A673 (cell line): ENCODE measurements at regions not wholly inside any gene's neighbourhood (a gene's known extent, or its start where the extent isn't known, plus 50 kb on each side); places are given as distances from the start of the nearest gene placed in this dataset.

Experiments used
- BruUV-seq: library from RNA; stranded (reverse); fragments of 400-500 nt; replicated peaks from 2 replicates; lab custom pipeline; 2021; lab: Mats Ljungman, UMichigan
- CTCF ChIA-PET: fragments of 300-600 bp; sonication (Branson Sonifier 250); formaldehyde crosslinking; loops from one replicate; lab custom pipeline; 2022; ENCODE audit warnings: antibody characterized with exemption; lab: Charles Lee
- POLR2A ChIA-PET: fragments of 300-600 bp; sonication (Branson Sonifier 250); formaldehyde crosslinking; loops from one replicate; lab custom pipeline; 2022; ENCODE audit warnings: antibody characterized with exemption; ENCODE audit not compliant: low non-redundant PET; lab: Charles Lee
- DNase-seq: peaks from one replicate; pipeline ENCODE4 v3.0.0-alpha.2; 2015; ENCODE audit warnings: low spot score
- H3K27ac ChIP-seq: fragments of 200-600 bp; sonication (generic); 2 replicates; pipeline ENCODE4 v1.5.1; 2016; ENCODE audit warnings: mixed run types, low read depth, mild to moderate bottlenecking, mixed read lengths, antibody characterized with exemption, low read length; ENCODE audit not compliant: poor library complexity, severe bottlenecking
- H3K27me3 ChIP-seq: fragments of 200-600 bp; sonication (generic); replicated peaks from 2 replicates; pipeline ENCODE4 v1.6.1; 2017; ENCODE audit warnings: mixed run types, low read depth, mild to moderate bottlenecking, mixed read lengths, antibody characterized with exemption, low read length; ENCODE audit not compliant: insufficient read depth, poor library complexity
- H3K36me3 ChIP-seq: fragments of 200-600 bp; sonication (generic); 2 replicates; pipeline ENCODE4 v1.6.1; 2016; ENCODE audit warnings: mixed run types, mild to moderate bottlenecking, mixed read lengths, antibody characterized with exemption, low read length; ENCODE audit not compliant: insufficient read depth, poor library complexity, severe bottlenecking
- H3K4me1 ChIP-seq: fragments of 200-600 bp; sonication (generic); 2 replicates; pipeline ENCODE4 v1.6.1; 2017; ENCODE audit warnings: mixed run types, mild to moderate bottlenecking, mixed read lengths, antibody characterized with exemption, low read length; ENCODE audit not compliant: insufficient read depth, poor library complexity, severe bottlenecking
- H3K4me3 ChIP-seq: fragments of 200-600 bp; sonication (generic); 2 replicates; pipeline ENCODE4 v1.5.1; 2016; ENCODE audit warnings: low read depth, mixed run types, mild to moderate bottlenecking, mixed read lengths, low read length; ENCODE audit not compliant: poor library complexity, severe bottlenecking
- H3K9me3 ChIP-seq: fragments of 200-600 bp; sonication (generic); 2 replicates; pipeline ENCODE4 v1.6.1; 2016; ENCODE audit warnings: mixed run types, low read depth, mild to moderate bottlenecking, mixed read lengths, antibody characterized with exemption, low read length; ENCODE audit not compliant: poor library complexity, severe bottlenecking
- CTCF ChIP-seq: fragments of 300-800, 200-600 bp; sonication (generic); conservative IDR thresholded peaks from 2 replicates; pipeline ENCODE4 v1.5.1; 2017; ENCODE audit warnings: low read depth, mild to moderate bottlenecking, antibody characterized with exemption, low read length, moderate library complexity, mixed read lengths
- EZH2 ChIP-seq: fragments of 200-600 bp; sonication (generic); IDR thresholded peaks from 2 replicates; pipeline ENCODE4 v1.6.1; 2017; ENCODE audit warnings: borderline replicate concordance, low read depth, mild to moderate bottlenecking, mixed read lengths, antibody characterized with exemption, low read length; ENCODE audit not compliant: poor library complexity, severe bottlenecking
- intact Hi-C: fragments of 100-400 bp; cut with micrococcal nuclease; formaldehyde crosslinking; loops from one replicate; pipeline ENCODE4 v1.10.0; 2022; ENCODE audit not compliant: unreplicated experiment

GRCh38 chr18:26656431-26656943 lies 108.1 kb upstream of the KCTD1 start:
- TF ChIP-seq EZH2 = no peak
- TF ChIP-seq CTCF = no peak
- no TSS peak for BruUV-seq
- intact Hi-C loops = no loop called here
- H3K27me3 ChIP-seq = peaks cover 88% of the 10 kb centered on the region
- H3K27ac ChIP-seq = no peak overlapping the region
- no peaks in the 10 kb centered on the region for H3K9me3 ChIP-seq
- CTCF ChIA-PET = interaction anchor here (0.6 kb wide), 1 partner anchor 1201 kb away, joined by 3 read pairs; no protein-coding TSS in a partner anchor
- H3K4me1 ChIP-seq = no peaks in the 10 kb centered on the region
- H3K36me3 ChIP-seq = no peaks in the 10 kb centered on the region
- no peak for DNase-seq
- POLR2A ChIA-PET = no interaction called here
- peak overlapping the region; percentile 39 for H3K4me3 ChIP-seq

GRCh38 chr18:26655525-26656430 lies 107.4 kb upstream of the KCTD1 start:
- ChIA-PET POLR2A (no interaction called here), CTCF (interaction anchor here (0.6 kb wide), 1 partner anchor 1200 kb away, joined by 3 read pairs; no protein-coding TSS in a partner anchor)
- no TSS peak for BruUV-seq
- TF ChIP-seq CTCF = no peak
- peak; percentile 86 for TF ChIP-seq EZH2
- Histone ChIP-seq H3K27ac (no peak overlapping the region), H3K9me3 (no peaks in the 10 kb centered on the region), H3K27me3 (peaks cover 93% of the 10 kb centered on the region), H3K4me1 (no peaks in the 10 kb centered on the region), H3K4me3 (peak overlapping the region; percentile 39), H3K36me3 (no peaks in the 10 kb centered on the region)
- intact Hi-C loops = no loop called here
- peak; percentile 13 for DNase-seq

DNA sequence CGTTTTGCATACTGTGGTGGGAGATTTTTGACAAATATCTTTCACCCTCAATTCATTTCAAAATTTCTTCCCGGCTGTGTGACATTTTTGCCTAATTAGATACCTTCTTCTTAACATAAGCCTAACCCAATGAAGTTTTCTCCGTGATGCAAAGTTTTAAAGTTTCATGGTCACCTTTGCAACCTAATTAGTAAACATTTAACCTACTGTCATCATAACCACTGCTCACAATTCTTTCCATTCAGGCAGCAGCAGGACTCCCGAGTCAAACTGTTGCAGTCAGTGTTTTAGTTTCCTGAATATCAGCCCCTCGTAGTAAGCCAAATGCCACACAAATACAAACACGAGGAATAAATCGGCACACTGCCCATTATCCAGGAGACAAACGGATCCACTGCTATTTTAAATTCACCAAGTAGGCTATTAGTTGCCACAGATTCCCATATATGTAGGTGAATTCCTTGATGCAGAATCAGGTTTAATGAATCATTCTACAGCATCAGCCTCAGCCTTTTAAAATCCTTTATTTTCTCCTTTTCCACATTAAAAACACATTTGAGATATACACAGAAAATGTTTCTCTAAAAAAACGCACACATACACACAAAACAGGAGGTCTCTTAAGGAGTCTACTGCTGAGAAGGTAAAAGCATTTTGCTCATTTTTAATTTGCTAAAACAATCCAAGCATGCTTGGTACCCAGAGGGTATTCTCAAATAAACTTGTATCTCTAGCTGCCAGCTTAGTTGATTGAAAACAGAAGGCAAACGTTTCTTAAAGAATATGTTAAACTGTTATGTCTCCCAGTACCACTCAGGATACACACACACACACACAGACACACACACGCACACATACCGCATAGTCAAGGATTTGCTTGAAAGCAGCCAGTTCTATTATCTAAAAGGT lies 106.5 kb upstream of the KCTD1 start:
- DNase-seq = no peak
- BruUV-seq = no TSS peak
- intact Hi-C loops = no loop called here
- POLR2A ChIA-PET = no interaction called here
- no peaks in the 10 kb centered on the region for H3K9me3 ChIP-seq
- no peak overlapping the region for H3K4me3 ChIP-seq
- no peaks in the 10 kb centered on the region for H3K4me1 ChIP-seq
- no peak overlapping the region for H3K27ac ChIP-seq
- no peaks in the 10 kb centered on the region for H3K36me3 ChIP-seq
- TF ChIP-seq CTCF (no peak), EZH2 (peak; percentile 11)
- CTCF ChIA-PET = no interaction called here
- H3K27me3 ChIP-seq = peaks cover 96% of the 10 kb centered on the region
